ENCODE measurements at regions not wholly inside any gene's neighbourhood (a gene's known extent, or its start where the extent isn't known, plus 50 kb on each side); places are given as distances from the start of the nearest gene placed in this dataset.

DNA sequence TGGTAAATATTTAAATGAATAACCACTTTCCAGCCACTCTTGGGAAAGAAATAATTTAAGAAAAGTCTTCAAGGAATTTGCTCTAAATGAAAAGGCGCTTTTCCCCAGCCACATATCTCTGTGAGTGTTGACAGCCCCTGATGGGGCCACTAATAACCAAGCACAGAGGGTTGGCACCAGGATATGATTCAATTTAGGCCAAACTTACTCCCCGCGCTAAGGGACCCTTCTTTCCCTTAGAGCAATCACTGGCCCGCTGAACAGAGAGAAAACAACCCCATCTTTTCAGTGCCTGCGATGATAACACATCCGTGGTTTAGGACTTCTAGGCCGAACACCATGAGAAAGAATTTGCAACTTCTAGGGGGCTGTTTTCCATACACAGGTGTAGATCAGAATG, 310.8 kb downstream of the EIPR1 start:
- Histone ChIP-seq H3K4me3 (no peak overlapping the region), H3K9me3 (no peaks in the 10 kb centered on the region), H3K27me3 (no peaks in the 10 kb centered on the region), H3K4me1 (no peaks in the 10 kb centered on the region), H3K27ac (no peak overlapping the region), H3K36me3 (no peaks in the 10 kb centered on the region)
- TF ChIP-seq, protein P1, sequence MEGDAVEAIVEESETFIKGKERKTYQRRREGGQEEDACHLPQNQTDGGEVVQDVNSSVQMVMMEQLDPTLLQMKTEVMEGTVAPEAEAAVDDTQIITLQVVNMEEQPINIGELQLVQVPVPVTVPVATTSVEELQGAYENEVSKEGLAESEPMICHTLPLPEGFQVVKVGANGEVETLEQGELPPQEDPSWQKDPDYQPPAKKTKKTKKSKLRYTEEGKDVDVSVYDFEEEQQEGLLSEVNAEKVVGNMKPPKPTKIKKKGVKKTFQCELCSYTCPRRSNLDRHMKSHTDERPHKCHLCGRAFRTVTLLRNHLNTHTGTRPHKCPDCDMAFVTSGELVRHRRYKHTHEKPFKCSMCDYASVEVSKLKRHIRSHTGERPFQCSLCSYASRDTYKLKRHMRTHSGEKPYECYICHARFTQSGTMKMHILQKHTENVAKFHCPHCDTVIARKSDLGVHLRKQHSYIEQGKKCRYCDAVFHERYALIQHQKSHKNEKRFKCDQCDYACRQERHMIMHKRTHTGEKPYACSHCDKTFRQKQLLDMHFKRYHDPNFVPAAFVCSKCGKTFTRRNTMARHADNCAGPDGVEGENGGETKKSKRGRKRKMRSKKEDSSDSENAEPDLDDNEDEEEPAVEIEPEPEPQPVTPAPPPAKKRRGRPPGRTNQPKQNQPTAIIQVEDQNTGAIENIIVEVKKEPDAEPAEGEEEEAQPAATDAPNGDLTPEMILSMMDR (IDR thresholded peaks at IDR 0.05), result no peak
- DNase-seq (ENCODE audit: low spot score in 2 of 2), result no peak
- intact Hi-C loops (cut with DNase I), result no loop called here

DNA sequence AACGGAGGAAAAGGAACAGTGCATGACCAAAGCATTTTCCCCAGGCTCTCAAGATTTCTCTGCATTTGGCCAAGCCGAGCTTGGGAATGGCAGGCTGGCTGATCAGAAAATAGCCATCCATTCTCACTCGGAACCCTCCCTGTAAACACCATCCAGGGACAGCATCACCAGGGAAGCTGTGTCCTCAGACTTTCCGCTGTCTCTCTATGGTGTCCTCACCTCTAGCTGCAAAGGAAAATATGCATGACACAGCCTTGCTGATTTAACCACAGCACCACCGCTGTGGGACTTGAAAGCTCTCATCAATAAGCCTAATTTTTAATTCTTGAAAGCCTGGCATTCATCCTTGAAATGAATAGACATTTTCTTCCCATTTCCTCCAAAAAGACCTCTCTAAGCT, 311.7 kb downstream of the EIPR1 start:
- Histone ChIP-seq H3K9me3 (no peaks in the 10 kb centered on the region), H3K4me1 (no peaks in the 10 kb centered on the region), H3K4me3 (no peak overlapping the region), H3K36me3 (no peaks in the 10 kb centered on the region), H3K27ac (no peak overlapping the region), H3K27me3 (no peaks in the 10 kb centered on the region)
- TF ChIP-seq, protein P1 (IDR thresholded peaks at IDR 0.05), result no peak
- intact Hi-C loops (cut with DNase I), result no loop called here
- DNase-seq (ENCODE audit: low spot score in 2 of 2), result no peak

DNA sequence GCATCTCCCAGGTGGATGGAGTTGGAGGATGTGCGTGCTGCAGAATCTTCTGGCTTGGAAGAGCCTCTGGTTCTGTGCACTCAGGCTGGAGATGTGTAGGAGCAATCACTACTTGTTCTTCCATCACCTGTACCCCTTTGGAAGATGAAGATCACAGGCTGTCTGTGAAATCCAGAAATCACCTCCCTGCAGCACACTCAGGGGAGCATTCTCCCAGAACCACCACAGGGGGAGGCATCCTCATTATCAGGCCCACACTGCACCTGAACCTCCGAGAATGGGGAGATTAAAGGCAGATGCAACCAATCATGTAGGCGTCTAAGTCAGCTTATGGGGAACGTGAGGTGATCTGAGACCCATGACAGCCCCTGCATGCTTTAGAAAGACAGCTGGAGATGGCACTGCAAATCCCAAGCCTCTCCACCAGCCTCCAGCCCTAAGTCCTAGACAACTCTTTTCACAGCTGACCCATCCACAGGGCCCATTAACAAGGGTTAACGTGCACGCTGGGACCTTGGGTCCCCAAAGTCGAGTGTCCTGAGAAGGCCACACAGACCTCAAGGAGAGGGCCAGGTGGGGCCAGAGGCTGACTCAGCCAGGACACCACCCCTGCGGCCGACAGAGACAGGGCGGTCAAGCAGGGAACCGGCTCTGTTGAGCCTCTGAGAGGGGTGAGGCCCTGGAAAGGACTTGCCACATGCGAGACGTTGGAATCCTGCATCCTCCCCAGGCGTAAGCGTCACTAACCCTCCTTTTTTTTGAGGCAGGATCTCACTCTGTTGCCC, 314.9 kb downstream of the EIPR1 start:
- Histone ChIP-seq H3K4me3 (no peak overlapping the region), H3K27ac (no peak overlapping the region), H3K9me3 (no peaks in the 10 kb centered on the region), H3K4me1 (no peaks in the 10 kb centered on the region), H3K36me3 (no peaks in the 10 kb centered on the region), H3K27me3 (no peaks in the 10 kb centered on the region)
- intact Hi-C loops (cut with DNase I), result no loop called here
- DNase-seq (ENCODE audit: low spot score in 2 of 2), result peak in 1 of 2 donors; percentile 40
- TF ChIP-seq, protein P1 (IDR thresholded peaks at IDR 0.05), result no peak

DNA sequence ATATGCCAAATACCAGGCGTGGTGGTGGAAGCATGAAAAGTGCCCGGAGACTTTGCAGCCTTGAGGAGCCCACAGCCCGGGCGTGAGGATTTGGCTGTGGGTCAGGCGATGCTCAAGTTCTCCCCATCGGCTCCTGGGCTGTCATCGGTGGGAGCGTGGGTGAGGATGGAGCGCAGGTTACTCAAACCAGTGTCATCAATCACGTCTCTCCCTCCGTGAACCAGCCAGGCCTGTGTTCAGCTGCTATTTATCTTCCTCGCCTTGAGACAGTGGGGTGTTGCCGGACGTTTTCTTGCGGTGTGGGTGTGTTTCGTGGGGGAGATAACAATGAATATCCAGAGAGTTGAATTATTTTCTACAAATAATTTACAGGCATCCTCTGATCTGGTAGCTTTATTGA, 317.6 kb downstream of the EIPR1 start:
- H3K36me3 ChIP-seq, result no peaks in the 10 kb centered on the region
- no peak overlapping the region for H3K4me3 ChIP-seq
- H3K27me3 ChIP-seq, result no peaks in the 10 kb centered on the region
- H3K9me3 ChIP-seq, result no peaks in the 10 kb centered on the region
- intact Hi-C loops (cut with DNase I), result no loop called here
- H3K27ac ChIP-seq, result no peak overlapping the region
- TF ChIP-seq, protein P1 (IDR thresholded peaks at IDR 0.05), result no peak
- no peak for DNase-seq (ENCODE audit: low spot score in 2 of 2)
- H3K4me1 ChIP-seq, result no peaks in the 10 kb centered on the region

DNA sequence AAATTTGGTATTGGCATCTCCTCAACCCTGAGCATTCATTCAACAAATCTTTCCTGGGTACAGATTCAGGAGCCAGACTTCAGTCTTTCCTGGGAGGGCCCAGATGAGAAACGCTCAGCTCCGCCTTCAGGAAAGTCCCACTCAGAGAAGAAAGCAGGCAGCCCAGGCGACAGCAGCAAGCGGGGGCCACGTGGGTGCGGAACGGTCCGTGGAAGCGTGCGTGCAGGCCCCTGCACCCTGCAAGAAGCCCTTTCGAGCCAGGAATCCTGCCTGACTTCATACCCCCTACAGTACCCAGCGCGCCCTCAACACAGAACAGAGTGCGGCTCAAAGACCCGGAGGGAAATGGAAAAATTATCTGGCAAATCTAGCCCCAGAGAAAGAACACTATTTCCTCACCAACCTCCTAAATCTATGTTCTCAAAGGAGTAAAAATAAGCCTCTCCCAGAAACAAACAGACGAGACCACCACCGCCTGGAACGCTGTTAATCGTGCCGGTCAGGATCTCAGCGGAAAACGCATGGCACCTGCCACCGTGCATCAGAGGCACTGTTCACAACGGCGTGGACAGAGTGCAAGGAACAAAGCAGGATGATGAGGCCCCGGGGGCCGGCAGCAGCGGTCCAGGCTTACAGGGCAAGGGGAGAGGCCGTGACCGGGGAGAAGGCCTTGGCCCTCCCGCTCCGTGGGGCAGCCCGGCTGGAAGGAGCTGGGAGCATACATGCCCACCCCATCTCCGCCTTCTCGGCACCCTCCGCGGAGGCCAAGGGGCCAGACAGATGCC, 318.3 kb downstream of the EIPR1 start:
- no peak for DNase-seq (ENCODE audit: low spot score in 2 of 2)
- Histone ChIP-seq H3K4me3 (no peak overlapping the region), H3K9me3 (no peaks in the 10 kb centered on the region), H3K36me3 (no peaks in the 10 kb centered on the region), H3K27me3 (no peaks in the 10 kb centered on the region), H3K4me1 (no peaks in the 10 kb centered on the region), H3K27ac (no peak overlapping the region)
- intact Hi-C loops (cut with DNase I), result no loop called here
- TF ChIP-seq, protein P1 (IDR thresholded peaks at IDR 0.05), result no peak
